K562 (cell line): ENCODE measurements at regions not wholly inside any gene's neighbourhood (a gene's known extent, or its start where the extent isn't known, plus 50 kb on each side); places are given as distances from the start of the nearest gene placed in this dataset.

ENCODE experiments used
- GTF2E2 ChIP-seq: fragments of 200-800 bp; sonication (Bioruptor generic); IDR thresholded peaks from 2 replicates; pipeline ENCODE4 v1.6.1; 2016; ENCODE audit warnings: missing genetic modification characterization, missing compliant biosample characterization
- GTF3C2 ChIP-seq: IDR thresholded peaks from 3 replicates; pipeline ENCODE4 v1.6.1; 2011; ENCODE audit warnings: borderline replicate concordance, mild to moderate bottlenecking, moderate library complexity; ENCODE audit not compliant: insufficient read length; ENCODE audit errors: extremely low read depth
- MEF2A ChIP-seq: IDR thresholded peaks from 2 replicates; pipeline ENCODE4 v1.6.1; 2011; ENCODE audit warnings: low read depth, mild to moderate bottlenecking, low read length, moderate library complexity; ENCODE audit not compliant: control insufficient read depth
- NFE2 ChIP-seq: IDR thresholded peaks from 2 replicates; pipeline ENCODE4 v1.6.1; 2014; ENCODE audit warnings: antibody characterized with exemption, low read depth
- POLR2AphosphoS5 ChIP-seq: IDR thresholded peaks from 2 replicates; pipeline ENCODE4 v1.6.1; 2011; ENCODE audit warnings: mild to moderate bottlenecking, low read depth, low read length, moderate library complexity; ENCODE audit not compliant: control insufficient read depth, insufficient read depth
- RBFOX2 ChIP-seq: fragments of 200-400 bp; formaldehyde crosslinking; IDR thresholded peaks from 2 replicates; pipeline ENCODE4 v1.6.1; 2017; ENCODE audit warnings: low read depth, mild to moderate bottlenecking, low read length, moderate library complexity
- TAF9B ChIP-seq: fragments of 450-650 bp; IDR thresholded peaks from 2 replicates; pipeline ENCODE4 v1.6.1; 2018; ENCODE audit warnings: mild to moderate bottlenecking; ENCODE audit not compliant: partially characterized antibody
- ZNF23 ChIP-seq: fragments of 250-450 bp; sonication (Bioruptor Pico); IDR thresholded peaks from 2 replicates; pipeline ENCODE4 v1.4.0; 2020; ENCODE audit warnings: mild to moderate bottlenecking
- TF ChIP-seq, protein P1 (sequence below), 2 experiments: fragments of 450-650 bp; formaldehyde crosslinking in 1 of 2; IDR thresholded peaks; 2 replicates each; pipeline versions ENCODE4 v1.4.0 to v1.6.1; 2014 to 2020; ENCODE audit warnings: mild to moderate bottlenecking in 2 of 2, borderline replicate concordance in 1 of 2, low read depth in 1 of 2
- TF ChIP-seq, protein P2 (sequence below), 2 experiments: IDR thresholded peaks; 2 replicates each; pipeline ENCODE4 v1.6.1; 2012; ENCODE audit warnings: improper control_type of control experiment in 2 of 2, low read depth in 2 of 2, low read length in 2 of 2, borderline replicate concordance in 1 of 2

GRCh38 chr7:148935451-148935850 is 51.4 kb upstream of the EZH2 start:
- TF ChIP-seq ZNF23 (CRISPR knock-in tag) (no peak), MEF2A (no peak), RBFOX2 (no peak), GTF2E2 (tag) (no peak), NFE2 (no peak), POLR2AphosphoS5 (no peak), TAF9B (no peak), GTF3C2 (no peak)
- TF ChIP-seq, protein P1, sequence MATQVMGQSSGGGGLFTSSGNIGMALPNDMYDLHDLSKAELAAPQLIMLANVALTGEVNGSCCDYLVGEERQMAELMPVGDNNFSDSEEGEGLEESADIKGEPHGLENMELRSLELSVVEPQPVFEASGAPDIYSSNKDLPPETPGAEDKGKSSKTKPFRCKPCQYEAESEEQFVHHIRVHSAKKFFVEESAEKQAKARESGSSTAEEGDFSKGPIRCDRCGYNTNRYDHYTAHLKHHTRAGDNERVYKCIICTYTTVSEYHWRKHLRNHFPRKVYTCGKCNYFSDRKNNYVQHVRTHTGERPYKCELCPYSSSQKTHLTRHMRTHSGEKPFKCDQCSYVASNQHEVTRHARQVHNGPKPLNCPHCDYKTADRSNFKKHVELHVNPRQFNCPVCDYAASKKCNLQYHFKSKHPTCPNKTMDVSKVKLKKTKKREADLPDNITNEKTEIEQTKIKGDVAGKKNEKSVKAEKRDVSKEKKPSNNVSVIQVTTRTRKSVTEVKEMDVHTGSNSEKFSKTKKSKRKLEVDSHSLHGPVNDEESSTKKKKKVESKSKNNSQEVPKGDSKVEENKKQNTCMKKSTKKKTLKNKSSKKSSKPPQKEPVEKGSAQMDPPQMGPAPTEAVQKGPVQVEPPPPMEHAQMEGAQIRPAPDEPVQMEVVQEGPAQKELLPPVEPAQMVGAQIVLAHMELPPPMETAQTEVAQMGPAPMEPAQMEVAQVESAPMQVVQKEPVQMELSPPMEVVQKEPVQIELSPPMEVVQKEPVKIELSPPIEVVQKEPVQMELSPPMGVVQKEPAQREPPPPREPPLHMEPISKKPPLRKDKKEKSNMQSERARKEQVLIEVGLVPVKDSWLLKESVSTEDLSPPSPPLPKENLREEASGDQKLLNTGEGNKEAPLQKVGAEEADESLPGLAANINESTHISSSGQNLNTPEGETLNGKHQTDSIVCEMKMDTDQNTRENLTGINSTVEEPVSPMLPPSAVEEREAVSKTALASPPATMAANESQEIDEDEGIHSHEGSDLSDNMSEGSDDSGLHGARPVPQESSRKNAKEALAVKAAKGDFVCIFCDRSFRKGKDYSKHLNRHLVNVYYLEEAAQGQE (IDR thresholded peaks at IDR 0.05; ENCODE audit: borderline replicate concordance) = no peak
- TF ChIP-seq, protein P1 (CRISPR knock-in tag; IDR thresholded peaks at IDR 0.05; ENCODE audit: low read depth) = no peak
- TF ChIP-seq, protein P2, sequence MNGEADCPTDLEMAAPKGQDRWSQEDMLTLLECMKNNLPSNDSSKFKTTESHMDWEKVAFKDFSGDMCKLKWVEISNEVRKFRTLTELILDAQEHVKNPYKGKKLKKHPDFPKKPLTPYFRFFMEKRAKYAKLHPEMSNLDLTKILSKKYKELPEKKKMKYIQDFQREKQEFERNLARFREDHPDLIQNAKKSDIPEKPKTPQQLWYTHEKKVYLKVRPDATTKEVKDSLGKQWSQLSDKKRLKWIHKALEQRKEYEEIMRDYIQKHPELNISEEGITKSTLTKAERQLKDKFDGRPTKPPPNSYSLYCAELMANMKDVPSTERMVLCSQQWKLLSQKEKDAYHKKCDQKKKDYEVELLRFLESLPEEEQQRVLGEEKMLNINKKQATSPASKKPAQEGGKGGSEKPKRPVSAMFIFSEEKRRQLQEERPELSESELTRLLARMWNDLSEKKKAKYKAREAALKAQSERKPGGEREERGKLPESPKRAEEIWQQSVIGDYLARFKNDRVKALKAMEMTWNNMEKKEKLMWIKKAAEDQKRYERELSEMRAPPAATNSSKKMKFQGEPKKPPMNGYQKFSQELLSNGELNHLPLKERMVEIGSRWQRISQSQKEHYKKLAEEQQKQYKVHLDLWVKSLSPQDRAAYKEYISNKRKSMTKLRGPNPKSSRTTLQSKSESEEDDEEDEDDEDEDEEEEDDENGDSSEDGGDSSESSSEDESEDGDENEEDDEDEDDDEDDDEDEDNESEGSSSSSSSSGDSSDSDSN (IDR thresholded peaks at IDR 0.05; ENCODE audit: borderline replicate concordance in 1 of 2, low read depth in 2 of 2, low read length in 2 of 2) = no peak
